Neural cell (in vitro differentiated cells): ENCODE measurements at regions not wholly inside any gene's neighbourhood (a gene's known extent, or its start where the extent isn't known, plus 50 kb on each side); places are given as distances from the start of the nearest gene placed in this dataset.

Experiments used
- H2AFZ ChIP-seq: fragments of 200-600, 300-800 bp; sonication (generic), shearing (Covaris generic); 2 replicates; pipeline ENCODE4 v1.6.0; 2014; ENCODE audit warnings: low read depth, mild to moderate bottlenecking, antibody characterized with exemption, low read length, moderate library complexity
- H3F3A ChIP-seq: fragments of 200-600 bp; shearing (Covaris generic); 2 replicates; pipeline ENCODE4 v1.6.1; 2016; ENCODE audit warnings: mild to moderate bottlenecking, moderate library complexity, mixed read lengths, antibody characterized with exemption, low read length; ENCODE audit not compliant: insufficient read depth, poor library complexity, severe bottlenecking
- H3K27ac ChIP-seq: fragments of 200-600, 300-800 bp; sonication (generic), shearing (Covaris generic); 2 replicates; pipeline ENCODE4 v1.5.1; 2014; ENCODE audit warnings: mild to moderate bottlenecking, low read length, moderate library complexity
- H3K27me3 ChIP-seq: fragments of 300-800, 200-600 bp; sonication (generic), shearing (Covaris generic); 2 replicates; pipeline ENCODE4 v1.6.0; 2014; ENCODE audit warnings: mild to moderate bottlenecking, low read depth, low read length, moderate library complexity; ENCODE audit not compliant: insufficient read depth
- H3K36me3 ChIP-seq: fragments of 300-800, 200-600 bp; sonication (generic), shearing (Covaris generic); 2 replicates; pipeline ENCODE4 v1.5.1; 2014; ENCODE audit warnings: mild to moderate bottlenecking, antibody characterized with exemption, low read length, moderate library complexity; ENCODE audit not compliant: insufficient read depth
- H3K4me2 ChIP-seq: fragments of 300-800, 200-600 bp; sonication (generic), shearing (Covaris generic); 2 replicates; pipeline ENCODE4 v1.6.0; 2014; ENCODE audit warnings: mild to moderate bottlenecking, low read length
- H3K4me3 ChIP-seq: fragments of 300-800, 200-600 bp; sonication (generic), shearing (Covaris generic); 2 replicates; pipeline ENCODE4 v1.5.1; 2014; ENCODE audit warnings: mild to moderate bottlenecking, low read length, moderate library complexity
- H3K79me2 ChIP-seq: fragments of 200-600 bp; shearing (Covaris generic); replicated peaks from 2 replicates; pipeline ENCODE4 v1.6.0; 2014; ENCODE audit warnings: mild to moderate bottlenecking, low read length, moderate library complexity; ENCODE audit not compliant: insufficient read depth
- H3K9ac ChIP-seq: fragments of 300-800, 200-600 bp; sonication (generic), shearing (Covaris generic); 2 replicates; pipeline ENCODE4 v1.6.1; 2016; ENCODE audit warnings: mild to moderate bottlenecking, low read length, mixed read lengths
- H3K9me2 ChIP-seq: fragments of 200-600 bp; shearing (Covaris generic); 2 replicates; pipeline ENCODE4 v1.6.1; 2016; ENCODE audit warnings: mild to moderate bottlenecking, low read length, mixed read lengths; ENCODE audit not compliant: insufficient read depth
- H3K9me3 ChIP-seq: fragments of 200-600, 300-800 bp; sonication (generic), shearing (Covaris generic); 2 replicates; pipeline ENCODE4 v1.6.1; 2016; ENCODE audit warnings: mild to moderate bottlenecking, mixed run types, low read length, moderate library complexity, mixed read lengths
- H4K20me1 ChIP-seq: fragments of 200-600 bp; shearing (Covaris generic); 2 replicates; pipeline ENCODE4 v1.6.1; 2016; ENCODE audit warnings: mild to moderate bottlenecking, mixed run types; ENCODE audit not compliant: insufficient read depth
- EP300 ChIP-seq: fragments of 450-650 bp; conservative IDR thresholded peaks from 2 replicates; pipeline ENCODE4 v1.6.1; 2014; ENCODE audit warnings: antibody characterized with exemption, mild to moderate bottlenecking, moderate library complexity; ENCODE audit not compliant: poor library complexity, severe bottlenecking
- EZH2 ChIP-seq: fragments of 200-600, 300-800 bp; shearing (Covaris generic), sonication (generic); IDR thresholded peaks from 2 replicates; pipeline ENCODE4 v1.6.1; 2014; ENCODE audit warnings: antibody characterized with exemption, low read length, borderline replicate concordance, mild to moderate bottlenecking; ENCODE audit not compliant: insufficient read depth, poor library complexity, severe bottlenecking
- MXI1 ChIP-seq: fragments of 450-650 bp; conservative IDR thresholded peaks from 2 replicates; pipeline ENCODE4 v1.6.1; 2014; ENCODE audit warnings: antibody characterized with exemption, mild to moderate bottlenecking; ENCODE audit not compliant: poor library complexity, severe bottlenecking
- POLR2AphosphoS5 ChIP-seq: IDR thresholded peaks from 2 replicates; pipeline ENCODE4 v1.6.1; 2012
- RAD21 ChIP-seq: fragments of 450-650 bp; conservative IDR thresholded peaks from 2 replicates; pipeline ENCODE4 v1.6.1; 2014; ENCODE audit warnings: antibody characterized with exemption, mild to moderate bottlenecking, moderate library complexity
- REST ChIP-seq: IDR thresholded peaks from 2 replicates; pipeline ENCODE4 v1.6.1; 2012; ENCODE audit warnings: borderline replicate concordance
- SMC3 ChIP-seq: fragments of 450-650 bp; conservative IDR thresholded peaks from 2 replicates; pipeline ENCODE4 v1.6.1; 2014; ENCODE audit warnings: antibody characterized with exemption, mild to moderate bottlenecking, moderate library complexity; ENCODE audit not compliant: poor library complexity
- TAF1 ChIP-seq: IDR thresholded peaks from 2 replicates; pipeline ENCODE4 v1.6.1; 2012; ENCODE audit warnings: low read depth
- TF ChIP-seq, protein P1 (sequence below): fragments of 450-650 bp; IDR thresholded peaks from 2 replicates; pipeline ENCODE4 v1.5.1; 2014; ENCODE audit warnings: antibody characterized with exemption, mild to moderate bottlenecking, moderate library complexity; ENCODE audit not compliant: poor library complexity, severe bottlenecking

DNA sequence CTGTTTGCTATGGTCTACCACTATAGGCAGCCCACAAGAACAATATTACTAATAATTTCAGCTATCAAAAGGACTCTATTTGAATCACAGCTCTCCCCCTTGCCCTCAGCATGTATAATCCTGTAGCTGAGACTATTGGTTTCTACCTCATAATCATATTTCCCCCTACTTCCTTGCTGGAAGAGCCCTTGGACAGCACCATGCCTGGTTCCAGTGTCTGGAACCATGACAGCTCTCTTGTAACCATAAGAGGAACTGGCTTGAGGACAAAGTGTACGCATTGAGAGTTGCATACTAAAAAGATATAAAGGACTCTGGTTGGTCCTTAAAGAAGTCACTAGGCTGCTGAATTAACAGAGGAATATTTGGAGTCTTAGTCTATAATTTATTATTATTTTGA lies 110.7 kb upstream of the ZRANB2 start:
- Histone ChIP-seq H3F3A (no peaks in the 10 kb centered on the region), H4K20me1 (no peaks in the 10 kb centered on the region), H3K9me2 (no peaks in the 10 kb centered on the region), H3K4me3 (no peak overlapping the region), H3K4me2 (no peak overlapping the region), H3K27ac (no peak overlapping the region), H3K36me3 (no peaks in the 10 kb centered on the region), H3K9ac (no peak overlapping the region), H2AFZ (no peak overlapping the region), H3K9me3 (no peaks in the 10 kb centered on the region), H3K27me3 (no peaks in the 10 kb centered on the region), H3K79me2 (no peaks in the 10 kb centered on the region)
- no peak for TF ChIP-seq MXI1
- TF ChIP-seq EZH2: no peak

GRCh38 chr1:71190843-71191242 lies 110.0 kb upstream of the ZRANB2 start:
- Histone ChIP-seq H3K9me3 (no peaks in the 10 kb centered on the region), H3K27ac (no peak overlapping the region), H3F3A (no peaks in the 10 kb centered on the region), H3K9me2 (no peaks in the 10 kb centered on the region), H3K9ac (no peak overlapping the region), H3K4me2 (no peak overlapping the region), H3K79me2 (no peaks in the 10 kb centered on the region), H3K36me3 (no peaks in the 10 kb centered on the region), H2AFZ (no peak overlapping the region), H4K20me1 (no peaks in the 10 kb centered on the region), H3K4me3 (no peak overlapping the region), H3K27me3 (no peaks in the 10 kb centered on the region)
- no peak for TF ChIP-seq REST
- no peak for TF ChIP-seq EZH2
- TF ChIP-seq POLR2AphosphoS5: no peak
- TF ChIP-seq MXI1: no peak
- TF ChIP-seq TAF1: no peak
- TF ChIP-seq, protein P1, sequence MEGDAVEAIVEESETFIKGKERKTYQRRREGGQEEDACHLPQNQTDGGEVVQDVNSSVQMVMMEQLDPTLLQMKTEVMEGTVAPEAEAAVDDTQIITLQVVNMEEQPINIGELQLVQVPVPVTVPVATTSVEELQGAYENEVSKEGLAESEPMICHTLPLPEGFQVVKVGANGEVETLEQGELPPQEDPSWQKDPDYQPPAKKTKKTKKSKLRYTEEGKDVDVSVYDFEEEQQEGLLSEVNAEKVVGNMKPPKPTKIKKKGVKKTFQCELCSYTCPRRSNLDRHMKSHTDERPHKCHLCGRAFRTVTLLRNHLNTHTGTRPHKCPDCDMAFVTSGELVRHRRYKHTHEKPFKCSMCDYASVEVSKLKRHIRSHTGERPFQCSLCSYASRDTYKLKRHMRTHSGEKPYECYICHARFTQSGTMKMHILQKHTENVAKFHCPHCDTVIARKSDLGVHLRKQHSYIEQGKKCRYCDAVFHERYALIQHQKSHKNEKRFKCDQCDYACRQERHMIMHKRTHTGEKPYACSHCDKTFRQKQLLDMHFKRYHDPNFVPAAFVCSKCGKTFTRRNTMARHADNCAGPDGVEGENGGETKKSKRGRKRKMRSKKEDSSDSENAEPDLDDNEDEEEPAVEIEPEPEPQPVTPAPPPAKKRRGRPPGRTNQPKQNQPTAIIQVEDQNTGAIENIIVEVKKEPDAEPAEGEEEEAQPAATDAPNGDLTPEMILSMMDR: no peak
- TF ChIP-seq EP300: no peak
- no peak for TF ChIP-seq SMC3
- no peak for TF ChIP-seq RAD21

DNA sequence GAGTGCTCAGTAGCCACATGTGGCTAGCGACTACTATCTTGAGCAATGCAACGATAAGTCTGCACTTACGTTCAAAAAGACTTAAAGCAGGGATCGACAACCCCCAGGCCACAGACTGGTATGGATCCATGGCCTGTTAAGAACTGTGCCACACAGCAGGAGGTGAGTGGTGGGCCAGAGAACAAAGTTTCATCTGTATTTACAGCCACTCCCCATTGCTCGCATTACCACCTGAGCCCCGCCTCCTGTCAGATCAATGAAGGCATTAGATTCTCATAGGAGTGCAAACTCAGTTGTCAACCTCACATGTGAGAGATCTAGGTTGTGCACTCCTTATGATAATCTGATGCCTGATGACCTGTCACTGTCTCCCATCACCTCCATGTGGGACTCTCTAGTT lies 103.6 kb upstream of the ZRANB2 start:
- H3K4me2 ChIP-seq: no peak overlapping the region
- H3K9ac ChIP-seq: no peak overlapping the region
- no peak overlapping the region for H2AFZ ChIP-seq
- H3K4me3 ChIP-seq: no peak overlapping the region
- H3K36me3 ChIP-seq: no peaks in the 10 kb centered on the region
- TF ChIP-seq TAF1 (no peak), REST (no peak), POLR2AphosphoS5 (no peak)
- no peaks in the 10 kb centered on the region for H3F3A ChIP-seq
- H3K27ac ChIP-seq: no peak overlapping the region
- no peaks in the 10 kb centered on the region for H4K20me1 ChIP-seq
- H3K27me3 ChIP-seq: no peaks in the 10 kb centered on the region
- no peaks in the 10 kb centered on the region for H3K9me2 ChIP-seq
- H3K79me2 ChIP-seq: no peaks in the 10 kb centered on the region
- H3K9me3 ChIP-seq: no peaks in the 10 kb centered on the region
